H9 (cell line): ENCODE measurements at regions not wholly inside any gene's neighbourhood (a gene's known extent, or its start where the extent isn't known, plus 50 kb on each side); places are given as distances from the start of the nearest gene placed in this dataset.

Source experiments
- DNase-seq: peaks from one replicate; pipeline ENCODE4 v3.0.0-alpha.2; 2017
- H2AFZ ChIP-seq: one replicate; pipeline ENCODE4 v1.6.1; 2013; ENCODE audit warnings: mild to moderate bottlenecking, low read length, control low read depth, moderate library complexity
- H2AK5ac ChIP-seq: 2 replicates; pipeline ENCODE4 v1.6.1; 2013; ENCODE audit warnings: low read length, control low read depth, mixed read lengths; ENCODE audit not compliant: insufficient read length
- H2BK120ac ChIP-seq: one replicate; pipeline ENCODE4 v1.6.1; 2013; ENCODE audit warnings: low read depth, mild to moderate bottlenecking, low read length, control low read depth, inconsistent platforms; ENCODE audit not compliant: poor library complexity, severe bottlenecking
- H2BK12ac ChIP-seq: 2 replicates; pipeline ENCODE4 v1.6.1; 2013; ENCODE audit warnings: low read length, control low read depth, mixed read lengths, low read depth; ENCODE audit not compliant: insufficient read length
- H2BK15ac ChIP-seq: 2 replicates; pipeline ENCODE4 v1.6.1; 2013; ENCODE audit warnings: low read depth, low read length, control low read depth
- H2BK20ac ChIP-seq: one replicate; pipeline ENCODE4 v1.6.1; 2013; ENCODE audit warnings: low read depth, mild to moderate bottlenecking, low read length, control low read depth, inconsistent platforms; ENCODE audit not compliant: poor library complexity, severe bottlenecking
- H2BK5ac ChIP-seq: 2 replicates; pipeline ENCODE4 v1.6.1; 2013; ENCODE audit warnings: low read length, control low read depth, mixed read lengths; ENCODE audit not compliant: insufficient read length
- H3K14ac ChIP-seq: 2 replicates; pipeline ENCODE4 v1.6.1; 2013; ENCODE audit warnings: low read length, control low read depth; ENCODE audit not compliant: insufficient read depth
- H3K18ac ChIP-seq: 2 replicates; pipeline ENCODE4 v1.6.1; 2013; ENCODE audit warnings: low read depth, mild to moderate bottlenecking, mixed read lengths, low read length, control low read depth; ENCODE audit not compliant: insufficient read length
- H3K23ac ChIP-seq: 2 replicates; pipeline ENCODE4 v1.6.1; 2013; ENCODE audit warnings: low read length, control low read depth, mixed read lengths, low read depth; ENCODE audit not compliant: insufficient read length
- H3K23me2 ChIP-seq: 2 replicates; pipeline ENCODE4 v1.6.1; 2013; ENCODE audit warnings: low read depth, mild to moderate bottlenecking, mixed read lengths, low read length, control low read depth; ENCODE audit not compliant: insufficient read length, poor library complexity, severe bottlenecking
- H3K27ac ChIP-seq: 2 replicates; pipeline ENCODE4 v1.5.1; 2013; ENCODE audit warnings: low read length, control low read depth, mixed read lengths, low read depth; ENCODE audit not compliant: insufficient read length
- H3K27me3 ChIP-seq: 2 replicates; pipeline ENCODE4 v1.6.1; 2013; ENCODE audit warnings: low read length, control low read depth, inconsistent platforms; ENCODE audit not compliant: insufficient read depth
- H3K4ac ChIP-seq: 2 replicates; pipeline ENCODE4 v1.6.1; 2013; ENCODE audit warnings: low read depth, mild to moderate bottlenecking, control low read depth, inconsistent platforms, low read length, moderate library complexity
- H3K4me1 ChIP-seq: 2 replicates; pipeline ENCODE4 v1.6.1; 2013; ENCODE audit warnings: low read length, control low read depth, inconsistent platforms; ENCODE audit not compliant: insufficient read depth
- H3K4me2 ChIP-seq: 2 replicates; pipeline ENCODE4 v1.6.1; 2013; ENCODE audit warnings: low read length, control low read depth, mixed read lengths; ENCODE audit not compliant: insufficient read length, insufficient read depth
- H3K56ac ChIP-seq: 2 replicates; pipeline ENCODE4 v1.6.1; 2013; ENCODE audit warnings: low read depth, mild to moderate bottlenecking, mixed read lengths, low read length, control low read depth; ENCODE audit not compliant: insufficient read length
- H3K79me1 ChIP-seq: 2 replicates; pipeline ENCODE4 v1.6.1; 2013; ENCODE audit warnings: low read depth, mild to moderate bottlenecking, moderate library complexity, low read length, control low read depth, inconsistent platforms; ENCODE audit not compliant: insufficient read depth, poor library complexity, severe bottlenecking
- H3K79me2 ChIP-seq: 2 replicates; pipeline ENCODE4 v1.6.1; 2013; ENCODE audit warnings: low read length, control low read depth, inconsistent platforms; ENCODE audit not compliant: insufficient read depth
- H3K9ac ChIP-seq: 2 replicates; pipeline ENCODE4 v1.6.1; 2013; ENCODE audit warnings: low read length, control low read depth, mixed read lengths; ENCODE audit not compliant: insufficient read length; ENCODE audit errors: extremely low read depth
- H3K9me3 ChIP-seq: one replicate; pipeline ENCODE4 v1.6.1; 2013; ENCODE audit warnings: low read depth, low read length, inconsistent platforms; ENCODE audit not compliant: control insufficient read depth
- H3T11ph ChIP-seq: one replicate; pipeline ENCODE4 v1.6.1; 2013; ENCODE audit warnings: mild to moderate bottlenecking, low read length, control low read depth, inconsistent platforms
- H4K20me1 ChIP-seq: one replicate; pipeline ENCODE4 v1.6.1; 2013; ENCODE audit not compliant: control insufficient read depth, insufficient read length, insufficient read depth
- H4K5ac ChIP-seq: 2 replicates; pipeline ENCODE4 v1.6.1; 2013; ENCODE audit warnings: low read depth, mild to moderate bottlenecking, mixed read lengths, low read length, control low read depth; ENCODE audit not compliant: insufficient read length
- H4K8ac ChIP-seq: replicated peaks from 2 replicates; pipeline ENCODE4 v1.6.1; 2013; ENCODE audit warnings: low read length, control low read depth, mixed read lengths, low read depth; ENCODE audit not compliant: insufficient read length
- H4K91ac ChIP-seq: 2 replicates; pipeline ENCODE4 v1.6.1; 2013; ENCODE audit warnings: low read depth, mild to moderate bottlenecking, moderate library complexity, mixed read lengths, low read length, control low read depth; ENCODE audit not compliant: insufficient read length
- H3K27ac Mint-ChIP-seq, 3 experiments: 2 replicates in 2 of 3; 3 replicates in 1 of 3; pipeline ENCODE4 v1.8.0; 2020 to 2021; ENCODE audit warnings: mixed read lengths in 3 of 3, mild to moderate bottlenecking in 1 of 3, moderate library complexity in 1 of 3
- H3K27me3 Mint-ChIP-seq: 2 replicates; pipeline ENCODE4 v1.8.0; 2021; ENCODE audit warnings: low read depth, mild to moderate bottlenecking, moderate library complexity, mixed read lengths
- H3K36me3 Mint-ChIP-seq, 3 experiments: 2 replicates in 2 of 3; 3 replicates in 1 of 3; pipeline ENCODE4 v1.8.0; 2020 to 2021; ENCODE audit warnings: low read depth in 3 of 3, mixed read lengths in 3 of 3; ENCODE audit not compliant: insufficient read depth in 1 of 3
- H3K4me1 Mint-ChIP-seq, 2 experiments: 2 replicates each; pipeline ENCODE4 v1.8.0; 2020; ENCODE audit warnings: mixed read lengths in 2 of 2
- H3K4me3 Mint-ChIP-seq, 2 experiments: 2 replicates in 1 of 2; 3 replicates in 1 of 2; pipeline ENCODE4 v1.8.0; 2020 to 2021; ENCODE audit warnings: mild to moderate bottlenecking in 2 of 2, mixed read lengths in 2 of 2, moderate library complexity in 1 of 2
- H3K9me3 Mint-ChIP-seq, 2 experiments: 2 replicates in 1 of 2; 3 replicates in 1 of 2; pipeline ENCODE4 v1.8.0; 2020; ENCODE audit warnings: mild to moderate bottlenecking in 2 of 2, mixed read lengths in 2 of 2, moderate library complexity in 1 of 2
- WGBS: extraction: QIAGEN DNeasy Blood & Tissue Kit; methylation state at CpG from one replicate; pipeline ENCODE4 v1.1.7; 2013; ENCODE audit warnings: missing lambda C conversion rate, low lambda C conversion rate, mixed read lengths; ENCODE audit not compliant: insufficient read length; ENCODE audit errors: extremely low coverage; 5-methylcytosine and 5-hydroxymethylcytosine counted together
- TF ChIP-seq, protein P1 (sequence below): fragments of 200-600 bp; sonication (generic); conservative IDR thresholded peaks from 3 replicates; pipeline ENCODE4 v1.8.0; 2021; ENCODE audit warnings: antibody characterized with exemption, mild to moderate bottlenecking

DNA sequence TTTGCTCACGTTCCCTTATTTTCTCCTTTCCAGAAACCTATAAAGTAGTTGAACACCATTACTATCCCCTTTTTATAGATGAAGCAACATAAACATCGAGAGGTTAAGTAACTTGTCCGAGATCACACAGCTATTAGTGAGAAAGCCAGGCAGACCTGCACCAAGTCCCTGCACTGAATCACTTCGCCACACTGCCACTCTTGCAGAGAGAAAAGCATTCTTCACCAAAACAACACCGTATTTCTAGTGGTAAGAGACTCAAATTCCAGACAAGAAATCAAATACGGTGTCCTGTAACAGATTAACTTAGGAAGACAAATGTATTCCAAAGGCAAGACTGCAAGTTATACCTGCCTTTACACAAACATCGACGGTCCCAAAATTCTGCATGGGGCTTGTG lies 82.0 kb upstream of the DMRT1 start:
- no peaks in the 10 kb centered on the region for H3K79me2 ChIP-seq
- no peak for DNase-seq
- Mint-ChIP-seq H3K27ac (peak overlapping the region in 1 of 3 experiments; percentile 54; a peak in 1 of 7 replicates), H3K4me1 (peaks cover 9 to 10% of the 10 kb centered on the region in 2 experiments), H3K36me3 (no peaks in the 10 kb centered on the region), H3K27me3 (peaks cover 3% of the 10 kb centered on the region), H3K9me3 (peaks cover 0 to 3% of the 10 kb centered on the region in 2 experiments; a peak in 4 of 5 replicates), H3K4me3 (no peak overlapping the region; a peak in 1 of 5 replicates)
- no peak overlapping the region for H4K5ac ChIP-seq
- H3K23me2 ChIP-seq: no peaks in the 10 kb centered on the region
- no peak overlapping the region for H3K4ac ChIP-seq
- H3K18ac ChIP-seq: no peak overlapping the region
- no peaks in the 10 kb centered on the region for H3K79me1 ChIP-seq
- H3K9me3 ChIP-seq: no peaks in the 10 kb centered on the region
- no peak overlapping the region for H4K8ac ChIP-seq
- no peaks in the 10 kb centered on the region for H3K27me3 ChIP-seq
- H3K56ac ChIP-seq: no peak overlapping the region
- H2AK5ac ChIP-seq: no peak overlapping the region
- no peak overlapping the region for H2BK5ac ChIP-seq
- H3K23ac ChIP-seq: no peak overlapping the region
- H3K4me1 ChIP-seq: no peaks in the 10 kb centered on the region
- H3K27ac ChIP-seq: no peak overlapping the region
- TF ChIP-seq, protein P1, sequence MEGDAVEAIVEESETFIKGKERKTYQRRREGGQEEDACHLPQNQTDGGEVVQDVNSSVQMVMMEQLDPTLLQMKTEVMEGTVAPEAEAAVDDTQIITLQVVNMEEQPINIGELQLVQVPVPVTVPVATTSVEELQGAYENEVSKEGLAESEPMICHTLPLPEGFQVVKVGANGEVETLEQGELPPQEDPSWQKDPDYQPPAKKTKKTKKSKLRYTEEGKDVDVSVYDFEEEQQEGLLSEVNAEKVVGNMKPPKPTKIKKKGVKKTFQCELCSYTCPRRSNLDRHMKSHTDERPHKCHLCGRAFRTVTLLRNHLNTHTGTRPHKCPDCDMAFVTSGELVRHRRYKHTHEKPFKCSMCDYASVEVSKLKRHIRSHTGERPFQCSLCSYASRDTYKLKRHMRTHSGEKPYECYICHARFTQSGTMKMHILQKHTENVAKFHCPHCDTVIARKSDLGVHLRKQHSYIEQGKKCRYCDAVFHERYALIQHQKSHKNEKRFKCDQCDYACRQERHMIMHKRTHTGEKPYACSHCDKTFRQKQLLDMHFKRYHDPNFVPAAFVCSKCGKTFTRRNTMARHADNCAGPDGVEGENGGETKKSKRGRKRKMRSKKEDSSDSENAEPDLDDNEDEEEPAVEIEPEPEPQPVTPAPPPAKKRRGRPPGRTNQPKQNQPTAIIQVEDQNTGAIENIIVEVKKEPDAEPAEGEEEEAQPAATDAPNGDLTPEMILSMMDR: no peak
- no peak overlapping the region for H3T11ph ChIP-seq
- H3K4me2 ChIP-seq: no peak overlapping the region
- H3K9ac ChIP-seq: no peak overlapping the region
- H2BK20ac ChIP-seq: no peak overlapping the region
- no peak overlapping the region for H2BK15ac ChIP-seq
- H4K20me1 ChIP-seq: no peaks in the 10 kb centered on the region
- no peak overlapping the region for H2BK12ac ChIP-seq
- WGBS: no CpG with 5 or more reads among the region's 8 CpGs
- no peak overlapping the region for H4K91ac ChIP-seq
- no peak overlapping the region for H2BK120ac ChIP-seq
- H2AFZ ChIP-seq: no peak overlapping the region
- H3K14ac ChIP-seq: no peak overlapping the region
